Non-pigmented ciliary epithelial cell (primary cell): ENCODE measurements at regions not wholly inside any gene's neighbourhood (a gene's known extent, or its start where the extent isn't known, plus 50 kb on each side); places are given as distances from the start of the nearest gene placed in this dataset.
"Not testable (repeated sequence)": the region's sequence is repeated elsewhere in the genome, so short reads cannot be mapped to it uniquely, and the experiment has no call there.

Source experiments
- DNase-seq: peaks from one replicate; pipeline ENCODE4 v3.0.0-alpha.2; 2010; ENCODE audit warnings: low read depth

DNA sequence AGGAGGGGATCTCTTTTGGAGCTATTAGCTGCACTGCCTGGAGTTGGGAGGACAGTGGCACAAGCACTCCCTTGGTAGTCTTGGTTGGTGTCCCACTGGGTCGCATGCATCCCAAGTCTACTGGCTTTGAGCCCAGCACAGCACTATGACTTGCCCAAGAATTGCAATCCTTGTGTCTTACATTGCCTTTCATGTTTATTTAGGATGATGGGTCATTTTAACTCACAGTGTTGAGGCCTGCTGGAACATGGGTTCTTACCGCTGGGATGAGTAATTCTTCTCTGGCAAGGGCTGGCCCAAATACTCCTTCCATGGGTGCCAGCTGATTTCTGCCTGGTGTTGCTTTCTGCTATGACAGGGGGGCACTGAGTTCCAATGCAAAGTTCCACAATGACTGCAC lies 185.5 kb downstream of the TEX13C start:
- DNase-seq, result no peak

GRCh38 chrX:125507119-125507518 lies 187.4 kb downstream of the TEX13C start:
- DNase-seq, result peak; percentile 4

DNA sequence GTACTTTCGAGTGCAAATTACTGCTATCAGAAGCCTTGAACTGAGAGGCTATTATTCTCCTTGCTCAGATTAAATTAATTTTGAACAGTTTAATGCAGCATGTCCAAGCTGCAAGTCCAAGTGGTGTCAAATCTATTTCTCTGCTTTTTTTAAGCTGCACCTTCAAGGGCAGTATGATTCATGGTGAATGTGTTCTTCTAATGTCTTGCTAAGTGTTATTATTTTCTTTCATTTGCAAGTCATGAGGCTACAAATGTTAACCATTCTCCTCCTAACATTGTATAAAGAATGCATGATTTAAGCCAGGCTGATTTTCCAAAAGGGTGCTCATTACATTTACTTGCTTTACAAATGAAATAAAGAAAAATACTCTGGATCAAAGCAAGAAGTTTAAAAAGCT lies 200.4 kb downstream of the TEX13C start:
- DNase-seq, result no peak

- no peak for DNase-seq
Observed at GRCh38 chrX:125522752-125523151, 203.1 kb downstream of the TEX13C start.

DNA sequence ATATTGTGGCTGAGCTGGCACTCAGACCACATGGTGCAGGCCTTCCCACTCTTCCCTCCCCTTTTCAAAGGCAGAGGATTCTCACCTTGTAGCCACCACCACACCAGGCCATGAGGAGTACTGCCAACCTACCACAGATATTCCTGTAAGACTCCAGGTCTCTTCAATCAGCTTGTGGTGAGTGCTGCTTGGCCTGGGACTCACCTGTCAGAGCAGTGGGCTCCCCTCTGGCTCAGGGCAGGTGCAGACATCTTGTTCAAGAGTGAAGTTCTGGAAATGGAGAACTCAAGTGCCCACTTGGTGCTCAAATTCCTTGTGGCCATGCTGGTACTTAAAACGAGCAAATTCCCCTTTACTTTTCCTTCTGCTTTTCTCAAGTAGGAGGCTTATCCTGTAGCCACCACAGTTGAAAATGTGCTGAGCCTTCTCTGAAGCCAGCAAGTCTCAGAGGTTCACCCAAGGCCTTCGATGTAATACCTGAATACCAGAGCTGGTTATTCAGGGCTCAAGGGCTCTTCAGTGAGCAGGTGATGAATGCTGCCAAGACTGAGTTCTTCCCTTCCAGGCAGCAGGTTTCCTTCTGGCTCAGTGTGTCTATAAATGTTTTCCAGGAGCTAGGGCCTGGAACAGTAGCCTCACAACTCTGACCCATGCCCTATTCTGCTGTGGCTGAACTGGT lies 212.9 kb downstream of the TEX13C start:
- no peak for DNase-seq

DNA sequence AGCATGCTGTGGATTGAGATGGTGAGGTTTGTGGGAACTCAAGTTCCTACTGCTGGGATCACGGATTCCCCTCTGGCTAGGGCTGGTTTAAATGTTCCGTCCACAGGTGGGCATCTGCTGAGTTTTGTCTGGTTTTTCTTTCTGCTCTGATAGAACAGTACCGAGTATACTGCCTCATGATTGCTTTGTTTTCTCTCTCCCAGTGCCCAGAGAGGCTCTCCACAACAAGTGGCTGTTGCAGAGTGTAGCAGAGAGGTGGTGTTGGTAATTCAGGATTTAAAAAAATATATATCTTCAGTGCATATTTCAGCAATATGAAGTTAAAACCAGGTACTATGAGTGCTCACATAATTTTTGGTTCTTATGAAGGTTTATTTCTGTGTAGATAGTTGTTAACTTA lies 213.7 kb downstream of the TEX13C start:
- DNase-seq, result no peak

- DNase-seq, result no peak
Observed at GRCh38 chrX:125544031-125544660, 224.5 kb downstream of the TEX13C start.

DNA sequence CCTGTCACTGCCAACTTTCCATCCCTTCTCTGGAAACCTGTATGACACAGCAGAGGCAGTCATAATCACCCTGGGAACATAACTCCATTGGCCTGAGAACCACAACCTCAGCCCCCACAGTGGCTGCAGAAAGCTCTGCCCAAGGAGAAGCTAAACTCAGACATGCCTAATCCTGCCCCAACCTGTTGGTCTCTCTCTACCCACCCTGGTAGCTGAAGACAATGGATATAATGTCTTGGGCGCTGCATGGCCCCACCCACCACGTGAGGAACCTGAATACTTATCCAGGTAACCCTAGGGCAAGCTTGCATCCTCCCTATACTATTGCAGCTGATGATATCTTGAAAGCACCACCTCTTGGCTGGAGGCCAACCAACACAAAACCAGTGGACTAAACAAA lies 225.2 kb downstream of the TEX13C start:
- DNase-seq, result no peak

DNA sequence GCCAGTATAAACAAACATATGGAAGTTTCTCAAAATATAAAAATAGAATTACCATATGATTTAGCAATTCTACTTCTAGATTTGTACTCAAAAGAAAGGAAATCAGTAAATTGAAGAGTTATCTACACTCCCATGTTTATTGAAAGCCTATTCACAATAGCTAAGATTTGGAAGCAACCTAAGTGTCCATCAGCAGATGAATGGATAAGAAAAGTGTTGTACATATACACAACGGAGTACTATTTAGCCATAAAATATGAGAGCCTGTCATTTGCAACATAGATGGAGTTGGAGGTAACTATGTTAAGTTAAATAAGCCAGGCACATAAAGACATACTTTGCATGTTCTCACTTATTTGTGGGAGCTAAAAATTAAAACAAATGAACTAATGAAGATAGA lies 257.8 kb downstream of the TEX13C start:
- no peak for DNase-seq

DNA sequence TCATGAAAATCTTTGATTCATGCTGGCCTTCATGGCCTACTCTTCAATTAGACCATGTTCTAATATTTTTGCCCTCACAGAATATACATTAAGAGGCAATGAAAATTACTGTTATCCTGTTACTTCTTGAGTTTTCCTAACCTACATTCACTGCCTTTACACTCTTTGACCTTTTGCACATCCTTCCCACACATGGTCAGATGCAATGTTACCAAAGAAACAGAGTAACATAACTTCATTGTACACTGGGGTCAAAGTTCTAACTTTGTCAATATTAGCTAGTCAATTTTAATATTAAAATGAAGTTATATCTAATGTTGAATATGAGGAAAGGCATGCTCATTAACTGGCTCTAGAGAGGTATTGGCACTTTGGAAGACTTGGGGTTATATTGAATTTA lies 284.8 kb downstream of the TEX13C start:
- DNase-seq, result no peak

- DNase-seq, result no peak
Observed at GRCh38 chrX:125605145-125605544, 285.5 kb downstream of the TEX13C start.

- not testable (repeated sequence) for DNase-seq
Observed at GRCh38 chrX:125614591-125615343, 295.1 kb downstream of the TEX13C start.

DNA sequence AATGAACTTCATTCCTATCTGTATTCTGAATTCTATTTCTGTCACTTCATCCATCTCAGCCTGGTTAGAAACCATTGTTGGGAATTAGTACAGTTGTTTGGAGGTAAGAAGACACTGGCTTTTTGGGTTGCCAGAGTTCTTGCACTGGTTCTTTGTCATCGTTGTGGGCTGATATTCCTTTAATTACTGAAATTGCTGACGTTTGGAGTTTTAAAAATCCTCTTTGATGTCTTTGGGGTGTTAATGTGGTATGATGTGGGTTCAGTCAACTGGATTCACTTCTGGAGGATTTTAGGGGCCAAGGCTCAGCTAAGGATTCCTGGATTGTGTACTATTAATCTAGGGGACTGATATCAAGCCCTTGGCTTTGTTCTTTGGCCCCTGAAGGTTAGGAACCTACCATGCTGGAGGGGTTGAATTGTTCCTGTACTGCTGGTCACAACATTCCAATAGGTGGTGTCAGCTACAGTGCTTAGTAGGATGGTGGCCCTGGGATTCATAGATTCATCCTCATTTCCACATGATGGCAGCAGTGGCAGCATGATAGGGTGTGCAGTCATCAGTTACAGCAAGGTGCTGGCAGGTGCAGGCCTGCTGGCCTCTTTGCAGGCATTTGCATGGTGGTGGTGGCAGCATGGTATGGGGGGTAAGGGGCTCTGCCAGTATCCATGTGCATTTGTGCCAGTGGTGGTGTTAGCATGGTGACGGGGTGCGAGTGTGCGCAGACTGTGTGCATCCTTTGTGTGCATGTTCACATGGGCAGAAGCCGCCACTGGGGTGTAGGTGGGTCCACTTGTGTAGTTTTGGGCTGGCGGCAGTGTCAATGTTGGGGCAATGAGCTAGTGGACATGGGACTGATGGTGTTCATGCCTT lies 301.3 kb downstream of the TEX13C start:
- DNase-seq, result no peak

GRCh38 chrX:125621588-125621927 lies 301.9 kb downstream of the TEX13C start:
- no peak for DNase-seq

DNA sequence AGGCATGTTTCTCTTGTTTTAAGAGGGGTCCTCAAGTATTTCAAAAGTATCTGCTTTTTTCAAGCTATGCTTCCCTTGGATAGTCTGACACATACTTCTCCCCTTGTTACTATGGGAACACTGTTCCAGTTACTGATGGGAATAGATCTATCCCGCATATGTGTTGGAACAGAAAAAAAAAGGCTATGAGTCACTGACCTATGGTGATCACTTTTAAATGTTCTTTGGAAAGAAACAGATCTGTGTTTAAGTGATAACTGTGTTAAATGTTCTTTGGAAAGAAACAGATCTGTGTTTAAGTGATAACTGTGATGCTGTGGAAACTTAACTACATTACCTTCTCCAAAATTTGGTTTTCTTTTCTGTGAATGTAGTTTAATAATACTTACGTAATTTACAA lies 303.2 kb downstream of the TEX13C start:
- no peak for DNase-seq

DNA sequence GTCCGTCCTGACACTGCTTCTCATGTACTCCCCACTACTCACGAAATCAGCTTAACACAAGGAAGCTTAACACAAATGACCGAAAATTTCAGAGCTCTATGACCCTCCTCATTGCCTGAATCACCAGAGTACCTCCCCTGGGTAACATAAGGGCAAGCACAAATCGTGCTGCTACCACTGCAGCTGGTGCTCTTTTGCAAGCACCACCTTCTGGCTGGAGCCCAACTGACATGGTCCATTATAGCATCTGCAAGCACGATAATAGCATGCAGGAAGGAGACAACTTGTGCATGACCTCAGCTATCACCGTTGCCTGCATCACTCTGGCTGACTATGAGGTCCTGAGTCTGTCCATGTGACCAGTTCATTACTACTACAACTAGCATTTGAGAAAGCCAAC lies 308.0 kb downstream of the TEX13C start:
- no peak for DNase-seq

DNA sequence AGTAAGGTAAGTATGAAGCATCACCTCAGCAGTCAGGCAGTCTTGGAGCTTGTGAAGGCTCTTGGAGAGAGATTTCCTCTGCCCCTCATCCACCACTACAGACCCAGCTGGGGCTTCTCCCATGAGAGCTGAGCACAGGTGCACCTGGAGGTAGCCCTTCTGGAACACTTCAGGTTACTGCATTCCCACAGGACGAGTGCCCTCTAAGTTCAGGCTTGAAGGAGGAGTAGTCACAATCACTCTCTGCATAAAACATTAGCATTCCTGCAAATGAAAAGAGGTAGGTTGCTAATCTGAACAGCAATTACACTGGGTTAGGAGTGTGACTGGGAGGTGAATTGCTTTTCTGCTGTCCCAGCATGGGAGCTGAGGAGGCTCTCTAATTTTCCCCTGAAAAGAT lies 308.8 kb downstream of the TEX13C start:
- DNase-seq, result no peak

DNA sequence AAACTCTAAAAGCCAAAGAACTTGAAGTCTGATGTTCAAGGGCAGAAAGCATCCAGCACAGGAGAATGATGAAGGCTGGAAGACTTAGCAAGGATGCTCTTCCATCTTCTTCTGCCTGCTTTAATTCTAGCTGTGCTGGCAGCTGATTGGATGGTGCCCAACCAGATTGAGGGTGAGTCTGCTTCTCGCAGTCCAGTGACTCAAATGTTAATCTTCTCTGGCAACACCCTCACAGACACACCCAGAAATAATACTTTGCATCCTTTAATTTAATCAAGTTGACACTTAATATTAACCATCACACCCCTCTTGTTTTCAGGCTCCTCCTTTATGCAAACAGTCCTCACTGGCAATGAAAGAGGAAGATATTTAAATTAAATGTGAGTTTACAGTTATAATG lies 321.7 kb downstream of the TEX13C start:
- no peak for DNase-seq

DNA sequence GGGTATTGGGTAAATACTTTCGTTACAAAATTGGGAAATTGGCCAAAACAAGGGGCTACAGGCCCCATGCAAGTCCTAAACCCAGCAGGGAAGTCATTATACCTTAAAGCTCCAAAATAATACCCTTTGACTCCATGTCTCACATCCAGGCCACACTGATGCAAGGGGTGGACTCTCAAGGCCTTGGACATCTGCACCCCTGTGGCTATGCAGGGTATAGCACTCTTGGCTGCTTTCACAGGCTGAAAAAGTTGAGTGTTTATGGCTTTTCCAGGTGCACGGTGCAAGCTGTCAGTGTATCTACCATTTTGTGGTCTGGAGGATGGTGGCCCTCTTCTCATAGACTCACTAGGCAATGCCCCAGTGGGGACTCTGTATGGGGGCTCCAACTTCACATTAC lies 326.5 kb downstream of the TEX13C start:
- no peak for DNase-seq

DNA sequence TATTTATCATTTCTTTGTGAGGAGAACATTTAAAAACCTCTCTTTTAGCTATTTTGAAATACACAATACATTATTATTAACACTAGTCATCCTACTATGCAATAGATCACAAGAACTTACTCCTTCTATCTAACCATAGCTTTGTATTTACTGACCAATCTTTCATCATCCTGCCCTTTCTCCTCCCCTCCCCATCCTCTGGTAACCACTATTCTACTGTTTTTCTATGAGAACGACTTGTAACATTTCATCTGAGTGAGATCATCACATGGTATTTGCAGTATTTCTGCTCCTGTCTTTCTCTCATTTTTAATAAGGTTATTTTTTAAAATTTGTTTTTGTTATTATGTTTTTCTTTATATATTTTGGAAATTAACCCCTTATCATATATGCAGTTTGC lies 331.8 kb downstream of the TEX13C start:
- peak; percentile 4 for DNase-seq

GRCh38 chrX:125654501-125654900 lies 334.8 kb downstream of the TEX13C start:
- DNase-seq, result no peak

GRCh38 chrX:125673758-125674157 lies 354.1 kb downstream of the TEX13C start:
- no peak for DNase-seq

GRCh38 chrX:125678258-125678657 lies 358.6 kb downstream of the TEX13C start:
- no peak for DNase-seq
